ENCODE measurements at regions not wholly inside any gene's neighbourhood (a gene's known extent, or its start where the extent isn't known, plus 50 kb on each side); places are given as distances from the start of the nearest gene placed in this dataset.

- intact Hi-C loops (cut with DNase I): no loop called here
These were observed 233.5 kb upstream of the HS3ST5 start for GRCh38 chr6:114576330-114576729.

GRCh38 chr6:114569669-114570068 is 226.8 kb upstream of the HS3ST5 start:
- intact Hi-C loops (cut with DNase I): no loop called here
- no peak for DNase-seq (ENCODE audit: low spot score)

More at GRCh38 chr6:114576330-114576729, 233.5 kb upstream of the HS3ST5 start:
- no peak for DNase-seq (ENCODE audit: low spot score)

DNA sequence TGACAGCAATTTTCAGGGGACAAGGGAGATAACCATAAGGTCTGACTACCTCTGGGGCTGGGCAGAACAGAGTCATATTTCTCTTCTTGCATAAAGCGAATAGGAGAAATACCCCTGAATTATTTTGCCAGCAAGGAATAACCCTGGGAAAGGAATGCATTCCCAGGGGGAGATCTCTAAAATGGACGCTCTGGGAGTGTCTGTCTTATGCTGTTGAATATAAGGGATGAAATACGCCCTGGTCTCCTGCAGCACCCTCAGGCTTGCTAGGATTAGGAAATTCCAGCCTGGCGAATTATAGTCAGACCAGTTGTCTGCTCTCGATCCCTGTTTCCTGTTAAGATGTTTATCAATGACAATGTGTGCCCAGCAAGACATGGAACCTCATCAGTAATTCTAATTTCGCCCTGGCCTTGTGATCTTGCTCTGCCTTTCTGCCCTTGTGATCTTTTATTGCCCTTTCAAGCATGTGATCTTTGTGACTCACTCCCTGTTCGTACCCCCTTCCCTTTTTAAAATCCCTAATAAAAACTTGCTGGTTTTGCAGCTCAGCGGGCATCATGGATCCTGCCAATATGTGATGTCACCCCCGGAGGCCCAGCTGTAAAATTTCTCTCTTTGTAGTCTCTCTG is 221.6 kb upstream of the HS3ST5 start:
- intact Hi-C loops (cut with DNase I): no loop called here

DNA sequence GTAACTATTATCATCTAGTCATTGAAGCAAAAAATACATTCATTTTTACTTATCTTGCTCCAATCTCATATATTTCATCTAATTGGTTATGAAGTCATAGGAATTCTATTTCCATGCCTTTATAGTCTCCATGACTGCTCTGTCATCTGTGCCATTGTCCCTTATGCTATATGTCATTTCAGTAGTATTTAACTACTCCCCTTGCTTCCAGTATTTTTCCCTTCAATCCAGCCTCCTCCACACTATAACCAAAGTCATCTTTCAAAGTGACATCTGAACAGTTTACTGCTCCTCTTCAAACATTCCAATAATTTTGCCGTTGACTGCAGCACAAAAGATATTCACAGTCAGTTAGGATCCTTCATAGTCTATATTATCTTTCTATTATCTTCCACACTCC is 216.6 kb upstream of the HS3ST5 start:
- intact Hi-C loops (cut with DNase I): no loop called here
- DNase-seq (ENCODE audit: low spot score): no peak

More for the DNA sequence above, 221.6 kb upstream of the HS3ST5 start:
- DNase-seq (ENCODE audit: low spot score): no peak

GRCh38 chr6:114558153-114558552 is 215.3 kb upstream of the HS3ST5 start:
- DNase-seq (ENCODE audit: low spot score): no peak
- intact Hi-C loops (cut with DNase I): no loop called here

- intact Hi-C loops (cut with DNase I): no loop called here
These were observed 214.1 kb upstream of the HS3ST5 start for GRCh38 chr6:114556846-114557488.

GRCh38 chr6:114550316-114550715 is 207.5 kb upstream of the HS3ST5 start:
- intact Hi-C loops (cut with DNase I): no loop called here
- no peak for DNase-seq (ENCODE audit: low spot score)

More at GRCh38 chr6:114556846-114557488, 214.1 kb upstream of the HS3ST5 start:
- DNase-seq (ENCODE audit: low spot score): no peak

- intact Hi-C loops (cut with DNase I): no loop called here
- no peak for DNase-seq (ENCODE audit: low spot score)
These were observed 200.9 kb upstream of the HS3ST5 start for GRCh38 chr6:114543696-114544095.

GRCh38 chr6:114541794-114542193 is 199.0 kb upstream of the HS3ST5 start:
- peak; percentile 81 for DNase-seq (ENCODE audit: low spot score)
- intact Hi-C loops (cut with DNase I): no loop called here

DNA sequence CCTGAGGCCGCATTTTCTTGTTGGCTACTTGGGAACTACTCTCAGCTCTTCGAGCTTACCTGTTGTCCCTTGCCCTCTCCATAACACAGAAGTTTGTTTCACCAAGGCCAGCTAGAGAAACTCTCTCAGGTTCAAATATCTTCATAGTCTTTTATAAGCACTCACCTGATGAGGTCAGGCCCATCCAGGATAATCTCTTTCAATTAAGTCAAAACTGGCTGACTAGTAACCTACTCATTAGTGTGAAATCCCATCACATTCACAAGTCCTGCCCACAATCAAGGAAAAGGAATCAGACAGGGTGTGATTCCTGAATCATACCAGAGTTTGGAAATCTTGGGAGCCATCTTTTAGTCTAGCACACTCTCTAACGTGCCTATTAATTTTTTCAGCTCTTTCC is 195.2 kb upstream of the HS3ST5 start:
- intact Hi-C loops (cut with DNase I): no loop called here
- DNase-seq (ENCODE audit: low spot score): no peak

GRCh38 chr6:114534813-114535212 is 192.0 kb upstream of the HS3ST5 start:
- intact Hi-C loops (cut with DNase I): no loop called here
- DNase-seq (ENCODE audit: low spot score): no peak

- intact Hi-C loops (cut with DNase I): no loop called here
- DNase-seq (ENCODE audit: low spot score): no peak
These were observed 181.3 kb upstream of the HS3ST5 start for GRCh38 chr6:114524081-114524480.

GRCh38 chr6:114523508-114523907 is 180.7 kb upstream of the HS3ST5 start:
- intact Hi-C loops (cut with DNase I): no loop called here
- DNase-seq (ENCODE audit: low spot score): no peak

DNA sequence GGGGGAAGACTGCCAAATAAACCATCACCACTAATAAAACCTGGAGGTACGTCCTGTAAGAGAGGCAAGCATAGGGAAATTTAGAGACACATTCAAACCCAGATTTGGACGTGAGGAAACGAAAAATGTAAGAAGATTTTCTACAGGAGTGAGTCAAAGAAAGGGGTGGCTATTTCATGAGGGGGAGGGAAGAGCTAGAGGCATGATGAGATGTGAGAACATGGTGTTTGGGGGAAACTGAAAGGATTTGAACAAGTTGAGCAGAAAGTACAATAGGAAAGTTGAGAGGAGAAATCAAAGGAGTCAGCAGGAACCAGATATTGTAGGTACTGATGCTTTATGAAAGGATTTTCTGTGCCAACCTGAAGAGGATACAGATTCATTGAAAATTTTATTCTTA is 179.1 kb upstream of the HS3ST5 start:
- no peak for DNase-seq (ENCODE audit: low spot score)
- intact Hi-C loops (cut with DNase I): no loop called here

GRCh38 chr6:114520976-114521375 is 178.2 kb upstream of the HS3ST5 start:
- intact Hi-C loops (cut with DNase I): no loop called here

DNA sequence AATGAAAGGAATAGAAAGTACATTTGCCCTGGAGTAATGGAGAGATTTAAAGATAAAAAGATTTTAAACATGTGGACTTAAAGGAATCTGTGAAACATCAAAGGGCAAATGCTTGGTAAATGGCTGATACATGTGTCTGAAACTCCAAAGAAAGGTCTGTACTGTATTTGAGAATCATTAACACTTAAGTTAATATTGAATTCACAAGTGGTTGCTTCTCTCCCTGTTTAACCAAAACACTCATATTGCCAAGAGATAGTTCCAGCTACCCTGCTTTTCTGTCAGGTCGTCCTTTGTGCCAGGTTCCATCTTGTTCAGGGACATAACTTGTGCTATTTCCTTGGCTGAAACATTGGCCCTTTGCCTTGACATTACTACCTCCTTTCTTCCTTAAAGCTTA is 171.3 kb upstream of the HS3ST5 start:
- intact Hi-C loops (cut with DNase I): no loop called here
- no peak for DNase-seq (ENCODE audit: low spot score)

More at GRCh38 chr6:114520976-114521375, 178.2 kb upstream of the HS3ST5 start:
- DNase-seq (ENCODE audit: low spot score): no peak

DNA sequence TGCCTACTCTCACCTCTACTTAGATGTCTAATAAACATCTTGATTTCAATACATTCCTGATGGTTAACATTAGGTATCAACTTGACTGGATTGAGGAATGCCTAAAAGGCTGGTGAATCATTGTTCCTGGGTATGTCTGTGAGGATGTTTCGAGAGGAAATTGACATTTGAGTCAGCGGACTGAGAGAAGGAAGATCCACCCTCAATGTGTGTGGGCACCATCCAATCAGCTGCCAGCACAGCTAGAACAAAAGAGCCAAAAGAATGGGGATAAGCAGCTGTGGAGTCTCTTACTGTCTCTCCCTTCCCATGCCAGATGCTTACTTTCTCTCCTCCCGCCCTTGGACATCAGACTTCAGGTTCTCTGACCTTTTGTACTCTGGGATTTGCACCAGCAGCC is 128.6 kb upstream of the HS3ST5 start:
- DNase-seq (ENCODE audit: low spot score): no peak
- intact Hi-C loops (cut with DNase I): no loop called here

- no peak for DNase-seq (ENCODE audit: low spot score)
- intact Hi-C loops (cut with DNase I): no loop called here
These were observed 125.1 kb upstream of the HS3ST5 start for GRCh38 chr6:114467931-114468330.

- DNase-seq (ENCODE audit: low spot score): no peak
- intact Hi-C loops (cut with DNase I): no loop called here
These were observed 122.7 kb upstream of the HS3ST5 start for GRCh38 chr6:114465511-114465910.

GRCh38 chr6:114453737-114454276 is 111.0 kb upstream of the HS3ST5 start:
- intact Hi-C loops (cut with DNase I): no loop called here
- no peak for DNase-seq (ENCODE audit: low spot score)

- DNase-seq (ENCODE audit: low spot score): no peak
- intact Hi-C loops (cut with DNase I): no loop called here
These were observed 110.1 kb upstream of the HS3ST5 start for GRCh38 chr6:114452785-114453401.

Measured in posterior vena cava (tissue), 2 donors.